CD4-positive, alpha-beta T cell treated with Interleukin-12 subunit alpha and Interleukin-12 subunit beta, for 1 hour (primary cell): ENCODE measurements at regions not wholly inside any gene's neighbourhood (a gene's known extent, or its start where the extent isn't known, plus 50 kb on each side); places are given as distances from the start of the nearest gene placed in this dataset.
"Not testable (repeated sequence)": the region's sequence is repeated elsewhere in the genome, so short reads cannot be mapped to it uniquely, and the experiment has no call there.

Experiments used
- DNase-seq: peaks from one replicate; pipeline ENCODE4 v3.0.0-alpha.2; 2020

GRCh38 chrX:65331371-65331770 is 203.2 kb downstream of the LAS1L start:
- DNase-seq: no peak

- no peak for DNase-seq
Measured at GRCh38 chrX:65300104-65300809, 234.3 kb downstream of the LAS1L start.

GRCh38 chrX:65282905-65283304 is 251.7 kb downstream of the LAS1L start:
- DNase-seq: not testable (repeated sequence)

- no peak for DNase-seq
Measured at GRCh38 chrX:65273152-65273551, 261.4 kb downstream of the LAS1L start.

GRCh38 chrX:65266482-65266881 is 268.1 kb downstream of the LAS1L start:
- DNase-seq: no peak

GRCh38 chrX:65253817-65254216 is 277.6 kb upstream of the ZC4H2 start:
- no peak for DNase-seq

GRCh38 chrX:65241059-65241721 is 264.9 kb upstream of the ZC4H2 start:
- DNase-seq: no peak

- no peak for DNase-seq
Measured at GRCh38 chrX:65203545-65203944, 227.3 kb upstream of the ZC4H2 start.

GRCh38 chrX:65196758-65197360 is 220.6 kb upstream of the ZC4H2 start:
- DNase-seq: peak; percentile 0

- DNase-seq: no peak
Measured at GRCh38 chrX:65195621-65196020, 219.4 kb upstream of the ZC4H2 start.

GRCh38 chrX:65194547-65194946 is 218.3 kb upstream of the ZC4H2 start:
- no peak for DNase-seq

- DNase-seq: not testable (repeated sequence)
Measured at GRCh38 chrX:65163325-65163724, 187.1 kb upstream of the ZC4H2 start.

- no peak for DNase-seq
Measured at GRCh38 chrX:65148232-65148631, 172.0 kb upstream of the ZC4H2 start.

GRCh38 chrX:65136424-65136823 is 160.2 kb upstream of the ZC4H2 start:
- no peak for DNase-seq

GRCh38 chrX:65127842-65128241 is 151.6 kb upstream of the ZC4H2 start:
- DNase-seq: peak; percentile 21

- no peak for DNase-seq
Measured at GRCh38 chrX:65098851-65099250, 122.6 kb upstream of the ZC4H2 start.

GRCh38 chrX:65093658-65094057 is 117.4 kb upstream of the ZC4H2 start:
- DNase-seq: no peak

- no peak for DNase-seq
Measured at GRCh38 chrX:65073233-65073632, 97.0 kb upstream of the ZC4H2 start.

- no peak for DNase-seq
Measured at GRCh38 chrX:65072590-65072989, 96.3 kb upstream of the ZC4H2 start.

- DNase-seq: not testable (repeated sequence)
Measured at GRCh38 chrX:65058626-65059025, 82.4 kb upstream of the ZC4H2 start.

GRCh38 chrX:65045001-65045400 is 68.8 kb upstream of the ZC4H2 start:
- no peak for DNase-seq

GRCh38 chrX:65035446-65035770 is 59.2 kb upstream of the ZC4H2 start:
- no peak for DNase-seq

GRCh38 chrX:65034668-65035445 is 58.6 kb upstream of the ZC4H2 start, which contains the start of gene ZC3H12B:
Gene ZC3H12B, plus strand, starts transcription at chrX:65034826.
- DNase-seq: peak; percentile 85

- DNase-seq: no peak
Measured at GRCh38 chrX:65034292-65034667, 58.0 kb upstream of the ZC4H2 start.
